Mesenchymal stem cell (in vitro differentiated cells and primary cell): ENCODE measurements at regions not wholly inside any gene's neighbourhood (a gene's known extent, or its start where the extent isn't known, plus 50 kb on each side); places are given as distances from the start of the nearest gene placed in this dataset.

Experiments
- DNase-seq: peaks from one replicate; pipeline ENCODE4 v3.0.0-alpha.2; 2013
- H2AFZ ChIP-seq: one replicate; pipeline ENCODE4 v1.6.1; 2013; ENCODE audit warnings: low read depth, mild to moderate bottlenecking, control low read depth, inconsistent platforms, low read length, moderate library complexity
- H2AK5ac ChIP-seq: 2 replicates; pipeline ENCODE4 v1.6.1; 2013; ENCODE audit warnings: low read length, moderate library complexity, mild to moderate bottlenecking, inconsistent platforms; ENCODE audit not compliant: severe bottlenecking
- H2BK120ac ChIP-seq: one replicate; pipeline ENCODE4 v1.6.1; 2013; ENCODE audit warnings: low read depth, mild to moderate bottlenecking, inconsistent platforms, low read length, moderate library complexity
- H2BK12ac ChIP-seq, 2 experiments: one replicate each; pipeline ENCODE4 v1.6.1; 2013; ENCODE audit warnings: inconsistent platforms in 2 of 2, low read length in 2 of 2, mild to moderate bottlenecking in 2 of 2, moderate library complexity in 2 of 2, control low read depth in 1 of 2
- H2BK15ac ChIP-seq: one replicate; pipeline ENCODE4 v1.6.1; 2013; ENCODE audit warnings: mild to moderate bottlenecking, low read depth, inconsistent platforms; ENCODE audit not compliant: poor library complexity, severe bottlenecking
- H2BK5ac ChIP-seq: 2 replicates; pipeline ENCODE4 v1.6.1; 2013; ENCODE audit warnings: low read depth, mild to moderate bottlenecking, low read length, control low read depth, inconsistent platforms; ENCODE audit not compliant: poor library complexity, severe bottlenecking
- H3K14ac ChIP-seq, 2 experiments: one replicate each; pipeline ENCODE4 v1.6.1; 2013; ENCODE audit warnings: inconsistent platforms in 2 of 2, low read length in 2 of 2, control low read depth in 1 of 2, mild to moderate bottlenecking in 1 of 2, moderate library complexity in 1 of 2
- H3K18ac ChIP-seq, 2 experiments: one replicate each; pipeline ENCODE4 v1.6.1; 2013; ENCODE audit warnings: inconsistent platforms in 2 of 2, low read length in 2 of 2, control low read depth in 1 of 2, low read depth in 1 of 2, mild to moderate bottlenecking in 1 of 2
- H3K23ac ChIP-seq, 2 experiments: one replicate each; pipeline ENCODE4 v1.6.1; 2013; ENCODE audit warnings: inconsistent platforms in 2 of 2, low read length in 2 of 2, mild to moderate bottlenecking in 2 of 2, moderate library complexity in 2 of 2, control low read depth in 1 of 2
- H3K27ac ChIP-seq: 2 replicates; pipeline ENCODE4 v1.5.1; 2013; ENCODE audit warnings: mild to moderate bottlenecking, moderate library complexity, low read length, control low read depth, inconsistent platforms; ENCODE audit not compliant: poor library complexity, severe bottlenecking
- H3K27me3 ChIP-seq, 2 experiments: 2 replicates each; pipeline versions ENCODE4 v1.6.1 to v1.7.0; 2013; ENCODE audit warnings: low read length in 2 of 2, mild to moderate bottlenecking in 2 of 2, moderate library complexity in 2 of 2, control low read depth in 1 of 2, inconsistent platforms in 1 of 2; ENCODE audit not compliant: control insufficient read depth in 1 of 2, insufficient read depth in 1 of 2
- H3K36me3 ChIP-seq, 2 experiments: 2 replicates each; pipeline versions ENCODE4 v1.6.1 to v1.7.0; 2013; ENCODE audit warnings: low read length in 2 of 2, control low read depth in 1 of 2, inconsistent platforms in 1 of 2, low read depth in 1 of 2, mild to moderate bottlenecking in 1 of 2; ENCODE audit not compliant: insufficient read depth in 2 of 2, control insufficient read depth in 1 of 2
- H3K4ac ChIP-seq, 2 experiments: one replicate each; pipeline ENCODE4 v1.6.1; 2013; ENCODE audit warnings: inconsistent platforms in 2 of 2, low read length in 2 of 2, mild to moderate bottlenecking in 2 of 2, moderate library complexity in 2 of 2, control low read depth in 1 of 2, low read depth in 1 of 2
- H3K4me1 ChIP-seq: 2 replicates; pipeline ENCODE4 v1.6.1; 2013; ENCODE audit warnings: low read depth, low read length, control low read depth; ENCODE audit not compliant: control insufficient read depth, insufficient read depth
- H3K4me2 ChIP-seq: 2 replicates; pipeline ENCODE4 v1.6.1; 2013; ENCODE audit warnings: low read length, mild to moderate bottlenecking, inconsistent platforms; ENCODE audit not compliant: poor library complexity, severe bottlenecking
- H3K4me3 ChIP-seq, 2 experiments: 2 replicates each; pipeline versions ENCODE4 v1.5.1 to v1.7.0; 2013; ENCODE audit warnings: low read length in 2 of 2, mild to moderate bottlenecking in 2 of 2, control low read depth in 1 of 2, low read depth in 1 of 2; ENCODE audit not compliant: insufficient read depth in 1 of 2
- H3K79me1 ChIP-seq: replicated peaks from 2 replicates; pipeline ENCODE4 v1.6.1; 2013; ENCODE audit warnings: mild to moderate bottlenecking, control low read depth, low read length, inconsistent platforms; ENCODE audit not compliant: poor library complexity, severe bottlenecking
- H3K9ac ChIP-seq: 2 replicates; pipeline ENCODE4 v1.7.0; 2013; ENCODE audit warnings: mild to moderate bottlenecking, low read length, moderate library complexity
- H3K9me3 ChIP-seq: 2 replicates; pipeline ENCODE4 v1.7.0; 2013; ENCODE audit warnings: mild to moderate bottlenecking, low read length; ENCODE audit not compliant: control insufficient read depth
- H4K8ac ChIP-seq: one replicate; pipeline ENCODE4 v1.6.1; 2013; ENCODE audit warnings: inconsistent platforms, mild to moderate bottlenecking, low read length, moderate library complexity
- H4K91ac ChIP-seq: one replicate; pipeline ENCODE4 v1.6.1; 2013; ENCODE audit warnings: mild to moderate bottlenecking, low read length, inconsistent platforms
- WGBS: methylation state at CpG from one replicate; pipeline ENCODE4 v1.1.7; 2013; ENCODE audit warnings: mixed read lengths; 5-methylcytosine and 5-hydroxymethylcytosine counted together

DNA sequence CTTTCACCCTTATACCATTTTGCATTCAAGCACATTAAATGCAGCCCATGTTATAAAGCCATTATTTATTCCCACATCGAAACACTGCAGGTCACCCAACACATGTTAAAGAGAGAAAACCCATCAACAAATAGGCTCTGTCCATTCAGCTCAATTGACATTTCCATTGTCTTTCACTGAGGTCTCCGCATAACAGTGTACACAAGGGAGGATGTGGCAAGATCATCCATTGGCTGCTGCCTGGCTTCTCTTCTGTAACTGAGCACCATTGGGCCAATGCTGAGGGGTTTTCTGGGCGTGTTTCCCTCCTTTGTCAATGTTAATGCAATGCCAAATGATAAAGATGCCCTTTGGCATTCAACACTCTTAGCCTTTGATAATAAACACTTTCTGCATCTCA lies 278.1 kb upstream of the SP4 start:
- Histone ChIP-seq H2BK120ac (no peak overlapping the region), H3K79me1 (no peaks in the 10 kb centered on the region), H3K18ac (no peak overlapping the region), H3K4ac (no peak overlapping the region), H3K4me3 (no peak overlapping the region), H4K8ac (no peak overlapping the region), H3K4me2 (no peak overlapping the region), H3K9me3 (no peaks in the 10 kb centered on the region), H3K27ac (no peak overlapping the region), H3K9ac (no peak overlapping the region), H2AFZ (no peak overlapping the region), H3K23ac (no peak overlapping the region), H2BK15ac (no peak overlapping the region), H2BK12ac (no peak overlapping the region), H2AK5ac (no peak overlapping the region), H3K36me3 (no peaks in the 10 kb centered on the region), H3K14ac (no peak overlapping the region), H2BK5ac (no peak overlapping the region), H4K91ac (no peak overlapping the region), H3K4me1 (no peaks in the 10 kb centered on the region), H3K27me3 (no peaks in the 10 kb centered on the region)
- DNase-seq, result no peak
- 77% methylated on average over 3 of the region's 3 CpGs for WGBS

DNA sequence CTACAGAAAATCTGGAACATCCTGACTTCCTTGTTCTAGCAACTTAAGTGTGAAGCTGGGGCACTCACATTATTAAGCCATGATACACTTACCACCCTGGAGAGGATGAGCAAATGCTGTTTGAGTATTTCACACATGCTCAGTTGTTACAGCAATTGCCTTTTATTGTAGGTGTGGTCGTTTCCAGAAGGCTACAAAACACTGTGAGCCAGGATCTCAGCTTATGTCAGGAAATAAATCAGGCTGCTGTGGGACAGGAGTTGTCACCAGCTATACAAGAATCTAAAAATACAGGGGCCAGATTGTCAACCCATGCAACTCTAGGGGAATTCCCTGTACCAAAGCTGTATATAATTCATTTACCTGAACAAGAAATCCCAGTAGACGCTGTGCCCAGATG lies 273.3 kb upstream of the SP4 start:
- Histone ChIP-seq H3K4me3 (no peak overlapping the region), H2BK120ac (no peak overlapping the region), H3K4ac (no peak overlapping the region), H2BK5ac (no peak overlapping the region), H2AFZ (no peak overlapping the region), H3K14ac (no peak overlapping the region), H3K9me3 (no peaks in the 10 kb centered on the region), H3K23ac (no peak overlapping the region), H3K27me3 (no peaks in the 10 kb centered on the region), H3K36me3 (no peaks in the 10 kb centered on the region), H2BK12ac (no peak overlapping the region), H3K9ac (no peak overlapping the region), H4K91ac (no peak overlapping the region), H3K4me1 (no peaks in the 10 kb centered on the region), H3K4me2 (no peak overlapping the region), H4K8ac (no peak overlapping the region), H3K27ac (no peak overlapping the region), H3K18ac (no peak overlapping the region), H2AK5ac (no peak overlapping the region), H2BK15ac (no peak overlapping the region), H3K79me1 (no peaks in the 10 kb centered on the region)
- whole genome bisulfite sequencing, result 53% methylated on average over 2 of the region's 2 CpGs
- DNase-seq, result no peak

DNA sequence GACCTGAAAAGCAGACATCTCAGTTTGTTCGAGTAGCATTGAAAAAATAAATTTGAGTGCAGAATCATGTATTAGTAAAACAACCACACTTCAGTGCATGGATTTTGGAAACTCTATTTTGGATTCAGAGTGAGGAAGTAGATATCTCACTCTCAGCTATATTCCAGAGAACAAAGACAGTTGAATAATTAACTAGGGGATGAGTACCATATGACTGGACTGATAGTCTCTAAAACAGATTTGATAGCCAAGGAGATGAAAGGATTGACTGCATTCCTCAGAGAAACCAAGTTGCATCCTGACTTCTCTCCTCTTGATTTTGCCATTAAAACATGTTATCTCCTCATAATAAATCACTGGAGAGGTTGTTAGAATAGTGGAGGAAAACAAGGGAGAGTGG lies 268.4 kb upstream of the SP4 start:
- no CpG with 5 or more reads among the region's 1 CpG for WGBS
- no peak for DNase-seq

DNA sequence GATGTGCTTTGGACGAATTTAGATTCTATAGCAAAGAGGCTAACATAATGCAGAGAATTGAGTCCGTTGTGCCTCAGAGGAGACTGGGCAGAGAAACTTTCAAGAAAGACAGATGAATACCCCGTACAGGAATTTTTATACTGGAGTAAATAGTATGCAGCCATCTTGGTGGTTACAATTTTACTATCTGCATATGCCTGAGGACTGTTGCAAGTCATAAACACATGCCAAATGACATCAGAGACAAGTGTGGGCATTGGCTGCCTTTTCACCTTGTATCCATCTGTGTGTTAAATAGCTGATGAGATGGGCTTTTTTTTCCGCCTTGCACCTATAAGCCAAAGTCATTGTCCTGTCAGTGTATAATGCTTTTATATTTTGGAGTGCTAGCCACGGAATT lies 267.5 kb upstream of the SP4 start:
- 76% methylated on average over 5 of the region's 5 CpGs for WGBS
- Histone ChIP-seq H3K27ac (no peak overlapping the region), H2BK15ac (no peak overlapping the region), H2BK5ac (no peak overlapping the region), H3K18ac (no peak overlapping the region), H2AFZ (no peak overlapping the region), H3K14ac (no peak overlapping the region), H3K9ac (no peak overlapping the region), H3K36me3 (no peaks in the 10 kb centered on the region), H2AK5ac (no peak overlapping the region), H4K8ac (no peak overlapping the region), H2BK12ac (no peak overlapping the region), H3K23ac (no peak overlapping the region), H3K4ac (no peak overlapping the region), H3K4me3 (no peak overlapping the region), H4K91ac (no peak overlapping the region), H3K4me1 (no peaks in the 10 kb centered on the region), H3K9me3 (no peaks in the 10 kb centered on the region), H3K27me3 (no peaks in the 10 kb centered on the region), H2BK120ac (no peak overlapping the region), H3K4me2 (no peak overlapping the region), H3K79me1 (no peaks in the 10 kb centered on the region)
- DNase-seq, result no peak

More for the DNA sequence above, 268.4 kb upstream of the SP4 start:
- H4K8ac ChIP-seq, result no peak overlapping the region
- H2BK15ac ChIP-seq, result no peak overlapping the region
- H3K4me2 ChIP-seq, result no peak overlapping the region
- no peak overlapping the region for H3K18ac ChIP-seq
- no peak overlapping the region for H2BK120ac ChIP-seq
- H3K79me1 ChIP-seq, result no peaks in the 10 kb centered on the region
- H2AFZ ChIP-seq, result no peak overlapping the region
- H2AK5ac ChIP-seq, result no peak overlapping the region
- H3K36me3 ChIP-seq, result no peaks in the 10 kb centered on the region
- H3K27me3 ChIP-seq, result no peaks in the 10 kb centered on the region
- no peak overlapping the region for H3K27ac ChIP-seq
- no peaks in the 10 kb centered on the region for H3K9me3 ChIP-seq
- H3K23ac ChIP-seq, result no peak overlapping the region
- H3K4ac ChIP-seq, result no peak overlapping the region
- H3K4me3 ChIP-seq, result no peak overlapping the region
- no peak overlapping the region for H3K14ac ChIP-seq
- no peak overlapping the region for H2BK12ac ChIP-seq
- no peak overlapping the region for H3K9ac ChIP-seq
- no peaks in the 10 kb centered on the region for H3K4me1 ChIP-seq
- no peak overlapping the region for H4K91ac ChIP-seq
- H2BK5ac ChIP-seq, result no peak overlapping the region
